Nephron (organoid): ENCODE measurements at regions not wholly inside any gene's neighbourhood (a gene's known extent, or its start where the extent isn't known, plus 50 kb on each side); places are given as distances from the start of the nearest gene placed in this dataset.
A peak's percentile ranks its signal among the peaks of the same experiment; 100 is the strongest.

Experiments
- H3K27ac Mint-ChIP-seq, 3 experiments: 2 replicates each; pipeline ENCODE4 v1.8.0; 2020; ENCODE audit warnings: mixed read lengths in 3 of 3, mild to moderate bottlenecking in 2 of 3, moderate library complexity in 1 of 3
- H3K27me3 Mint-ChIP-seq: 2 replicates; pipeline ENCODE4 v1.8.0; 2021; ENCODE audit warnings: low read depth, mild to moderate bottlenecking, moderate library complexity, mixed read lengths
- H3K36me3 Mint-ChIP-seq: 2 replicates; pipeline ENCODE4 v1.8.0; 2020; ENCODE audit warnings: low read depth, mixed read lengths
- H3K4me1 Mint-ChIP-seq: 2 replicates; pipeline ENCODE4 v1.8.0; 2020; ENCODE audit warnings: mixed read lengths
- H3K4me3 Mint-ChIP-seq, 3 experiments: 2 replicates each; pipeline ENCODE4 v1.8.0; 2020; ENCODE audit warnings: mild to moderate bottlenecking in 3 of 3, mixed read lengths in 3 of 3, moderate library complexity in 2 of 3
- H3K9me3 Mint-ChIP-seq: 2 replicates; pipeline ENCODE4 v1.8.0; 2020; ENCODE audit warnings: mixed read lengths
- CTCF ChIP-seq, 3 experiments: fragments of 200-600 bp; sonication (generic); IDR thresholded peaks; one replicate each; pipeline ENCODE4 v1.5.0; 2021; ENCODE audit warnings: antibody characterized with exemption in 3 of 3; ENCODE audit not compliant: unreplicated experiment in 3 of 3

- Mint-ChIP-seq H3K27me3 (peaks cover 8% of the 10 kb centered on the region), H3K9me3 (peaks cover 4% of the 10 kb centered on the region), H3K4me3 (no peak overlapping the region), H3K4me1 (no peaks in the 10 kb centered on the region), H3K36me3 (no peaks in the 10 kb centered on the region), H3K27ac (no peak overlapping the region)
- TF ChIP-seq CTCF (IDR thresholded peaks at IDR 0.05; ENCODE audit: unreplicated experiment in 3 of 3), result no peak
Observed at GRCh38 chr2:220450846-220451245, 823.4 kb downstream of the SLC4A3 start.

GRCh38 chr2:220451438-220451837, 824.0 kb downstream of the SLC4A3 start:
- no peak overlapping the region for H3K4me3 Mint-ChIP-seq
- no peaks in the 10 kb centered on the region for H3K36me3 Mint-ChIP-seq
- peaks cover 8% of the 10 kb centered on the region for H3K27me3 Mint-ChIP-seq
- no peak overlapping the region for H3K27ac Mint-ChIP-seq
- H3K4me1 Mint-ChIP-seq, result no peaks in the 10 kb centered on the region
- no peak for TF ChIP-seq CTCF (IDR thresholded peaks at IDR 0.05; ENCODE audit: unreplicated experiment in 3 of 3)
- peaks cover 4% of the 10 kb centered on the region for H3K9me3 Mint-ChIP-seq

GRCh38 chr2:220452561-220452960, 825.1 kb downstream of the SLC4A3 start:
- peaks cover 1% of the 10 kb centered on the region for H3K9me3 Mint-ChIP-seq
- H3K36me3 Mint-ChIP-seq, result no peaks in the 10 kb centered on the region

GRCh38 chr2:220455351-220455990, 828.0 kb downstream of the SLC4A3 start:
- no peak overlapping the region for H3K27ac Mint-ChIP-seq
- no peaks in the 10 kb centered on the region for H3K36me3 Mint-ChIP-seq
- peaks cover 4% of the 10 kb centered on the region for H3K27me3 Mint-ChIP-seq
- H3K4me3 Mint-ChIP-seq, result no peak overlapping the region
- no peaks in the 10 kb centered on the region for H3K4me1 Mint-ChIP-seq
- no peaks in the 10 kb centered on the region for H3K9me3 Mint-ChIP-seq
- no peak for TF ChIP-seq CTCF (IDR thresholded peaks at IDR 0.05; ENCODE audit: unreplicated experiment in 3 of 3)

More at GRCh38 chr2:220452561-220452960, 825.1 kb downstream of the SLC4A3 start:
- H3K4me1 Mint-ChIP-seq, result no peaks in the 10 kb centered on the region
- H3K27ac Mint-ChIP-seq, result no peak overlapping the region
- TF ChIP-seq CTCF (IDR thresholded peaks at IDR 0.05; ENCODE audit: unreplicated experiment in 3 of 3), result no peak
- peaks cover 8% of the 10 kb centered on the region for H3K27me3 Mint-ChIP-seq
- no peak overlapping the region for H3K4me3 Mint-ChIP-seq

GRCh38 chr2:220458051-220458450, 830.6 kb downstream of the SLC4A3 start:
- no peak for TF ChIP-seq CTCF (IDR thresholded peaks at IDR 0.05; ENCODE audit: unreplicated experiment in 3 of 3)
- Mint-ChIP-seq H3K27ac (peak overlapping the region in 1 of 3 experiments; percentile 11), H3K27me3 (peaks cover 4% of the 10 kb centered on the region), H3K36me3 (no peaks in the 10 kb centered on the region), H3K9me3 (no peaks in the 10 kb centered on the region), H3K4me1 (no peaks in the 10 kb centered on the region), H3K4me3 (no peak overlapping the region)
